ENCODE measurements at regions not wholly inside any gene's neighbourhood (a gene's known extent, or its start where the extent isn't known, plus 50 kb on each side); places are given as distances from the start of the nearest gene placed in this dataset.

DNA sequence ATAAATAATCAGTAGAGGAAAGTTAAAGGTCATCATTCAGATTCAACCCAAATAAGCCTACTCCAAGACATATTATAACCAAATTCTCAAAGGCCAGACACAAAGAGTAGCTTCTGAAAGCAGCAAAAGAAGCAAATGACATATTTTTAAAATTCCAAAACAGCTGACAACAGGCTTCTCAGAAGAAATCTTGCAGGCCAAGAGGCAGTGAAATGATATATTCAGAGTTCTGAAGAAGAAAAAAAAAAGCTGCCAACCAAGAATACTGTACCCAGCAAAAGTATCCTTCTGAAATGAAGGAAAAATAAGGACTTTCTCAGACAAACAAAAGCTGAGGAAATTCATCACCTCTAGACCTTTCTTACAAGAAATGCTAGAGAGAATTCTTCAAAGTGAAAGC, 787.1 kb upstream of the TENM4 start:
- no peak overlapping the region for H2BK15ac ChIP-seq (ENCODE audit: low read depth, low read length)
- H3K4me1 Mint-ChIP-seq = no peaks in the 10 kb centered on the region
- no peak overlapping the region for H3K23ac ChIP-seq (ENCODE audit: insufficient read length, low read depth, low read length)
- H2BK120ac ChIP-seq (ENCODE audit: low read depth, low read length, poor library complexity, severe bottlenecking) = no peak overlapping the region
- no peak overlapping the region for H3K27ac ChIP-seq (ENCODE audit: insufficient read length, low read depth, low read length)
- H4K91ac ChIP-seq (ENCODE audit: insufficient read length, low read depth, low read length) = no peak overlapping the region
- H3K9ac ChIP-seq (ENCODE audit: extremely low read depth, insufficient read length, low read length) = no peak overlapping the region
- no peak overlapping the region for H2BK5ac ChIP-seq (ENCODE audit: insufficient read length, low read length)
- H2AFZ ChIP-seq (ENCODE audit: low read length) = no peak overlapping the region
- no peak overlapping the region for H4K8ac ChIP-seq (replicated peaks; ENCODE audit: insufficient read length, low read depth, low read length)
- no peak overlapping the region for H3K4me3 Mint-ChIP-seq
- H3K27me3 Mint-ChIP-seq (ENCODE audit: low read depth) = no peaks in the 10 kb centered on the region; the same call in 1 of the 2 replicates
- H4K20me1 ChIP-seq (ENCODE audit: control insufficient read depth, insufficient read depth, insufficient read length) = no peaks in the 10 kb centered on the region
- H4K5ac ChIP-seq (ENCODE audit: insufficient read length, low read depth, low read length) = no peak overlapping the region
- H3K9me3 ChIP-seq (ENCODE audit: control insufficient read depth, low read depth, low read length) = no peaks in the 10 kb centered on the region
- H3K27ac Mint-ChIP-seq = no peak overlapping the region
- no peak overlapping the region for H3K14ac ChIP-seq (ENCODE audit: insufficient read depth, low read length)
- no peak for DNase-seq
- no peak overlapping the region for H3K56ac ChIP-seq (ENCODE audit: insufficient read length, low read depth, low read length)
- no peak overlapping the region for H2BK12ac ChIP-seq (ENCODE audit: insufficient read length, low read depth, low read length)
- TF ChIP-seq, protein P1, sequence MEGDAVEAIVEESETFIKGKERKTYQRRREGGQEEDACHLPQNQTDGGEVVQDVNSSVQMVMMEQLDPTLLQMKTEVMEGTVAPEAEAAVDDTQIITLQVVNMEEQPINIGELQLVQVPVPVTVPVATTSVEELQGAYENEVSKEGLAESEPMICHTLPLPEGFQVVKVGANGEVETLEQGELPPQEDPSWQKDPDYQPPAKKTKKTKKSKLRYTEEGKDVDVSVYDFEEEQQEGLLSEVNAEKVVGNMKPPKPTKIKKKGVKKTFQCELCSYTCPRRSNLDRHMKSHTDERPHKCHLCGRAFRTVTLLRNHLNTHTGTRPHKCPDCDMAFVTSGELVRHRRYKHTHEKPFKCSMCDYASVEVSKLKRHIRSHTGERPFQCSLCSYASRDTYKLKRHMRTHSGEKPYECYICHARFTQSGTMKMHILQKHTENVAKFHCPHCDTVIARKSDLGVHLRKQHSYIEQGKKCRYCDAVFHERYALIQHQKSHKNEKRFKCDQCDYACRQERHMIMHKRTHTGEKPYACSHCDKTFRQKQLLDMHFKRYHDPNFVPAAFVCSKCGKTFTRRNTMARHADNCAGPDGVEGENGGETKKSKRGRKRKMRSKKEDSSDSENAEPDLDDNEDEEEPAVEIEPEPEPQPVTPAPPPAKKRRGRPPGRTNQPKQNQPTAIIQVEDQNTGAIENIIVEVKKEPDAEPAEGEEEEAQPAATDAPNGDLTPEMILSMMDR (conservative IDR thresholded peaks at IDR 0.05) = no peak
- no peaks in the 10 kb centered on the region for H3K79me1 ChIP-seq (ENCODE audit: insufficient read depth, low read depth, low read length, poor library complexity, severe bottlenecking)
- no peaks in the 10 kb centered on the region for H3K79me2 ChIP-seq (ENCODE audit: insufficient read depth, low read length)
- no peak overlapping the region for H2AK5ac ChIP-seq (ENCODE audit: insufficient read length, low read length)
- H3T11ph ChIP-seq (ENCODE audit: low read length) = no peak overlapping the region
- no peaks in the 10 kb centered on the region for H3K27me3 ChIP-seq (ENCODE audit: insufficient read depth, low read length)
- no peak overlapping the region for H3K18ac ChIP-seq (ENCODE audit: insufficient read length, low read depth, low read length)
- no peak overlapping the region for H3K4ac ChIP-seq (ENCODE audit: low read depth, low read length)
- H2BK20ac ChIP-seq (ENCODE audit: low read depth, low read length, poor library complexity, severe bottlenecking) = no peak overlapping the region
- H3K4me1 ChIP-seq (ENCODE audit: insufficient read depth, low read length) = no peaks in the 10 kb centered on the region
- no peak overlapping the region for H3K4me2 ChIP-seq (ENCODE audit: insufficient read depth, insufficient read length, low read length)
- peaks cover 29 to 38% of the 10 kb centered on the region in 2 experiments for H3K9me3 Mint-ChIP-seq
- no peaks in the 10 kb centered on the region for H3K23me2 ChIP-seq (ENCODE audit: insufficient read length, low read depth, low read length, poor library complexity, severe bottlenecking)
- H3K36me3 Mint-ChIP-seq (ENCODE audit: insufficient read depth in 1 of 3, low read depth in 3 of 3) = peaks cover 4 to 34% (median 16%) of the 10 kb centered on the region in 3 experiments

Measured in H9 (cell line).